Fibroblast of lung (primary cell): ENCODE measurements at regions not wholly inside any gene's neighbourhood (a gene's known extent, or its start where the extent isn't known, plus 50 kb on each side); places are given as distances from the start of the nearest gene placed in this dataset.

Source experiments
- DNase-seq, 2 donors: peaks; one replicate each; pipeline versions ENCODE4 v3.0.0 to v3.0.0-alpha.2; 2010; ENCODE audit warnings: low read depth in 2 of 2
- H2AFZ ChIP-seq: 2 replicates; pipeline ENCODE4 v1.5.1; 2012; ENCODE audit warnings: low read length, control low read depth, inconsistent platforms
- H3K27ac ChIP-seq: 2 replicates; pipeline ENCODE4 v1.5.1; 2011; ENCODE audit warnings: low read length, control low read depth; ENCODE audit not compliant: insufficient read depth
- H3K27me3 ChIP-seq: 2 replicates; pipeline ENCODE4 v1.5.1; 2011; ENCODE audit warnings: mild to moderate bottlenecking, low read length; ENCODE audit not compliant: control insufficient read depth, insufficient read depth
- H3K36me3 ChIP-seq: 2 replicates; pipeline ENCODE4 v1.5.1; 2011; ENCODE audit warnings: low read length; ENCODE audit not compliant: control insufficient read depth, insufficient read depth
- H3K4me1 ChIP-seq: 2 replicates; pipeline ENCODE4 v1.5.1; 2011; ENCODE audit warnings: low read length; ENCODE audit not compliant: control insufficient read depth, insufficient read depth; ENCODE audit errors: extremely low read depth
- H3K4me2 ChIP-seq: 2 replicates; pipeline ENCODE4 v1.5.1; 2011; ENCODE audit warnings: low read length, control low read depth; ENCODE audit not compliant: insufficient read depth; ENCODE audit errors: extremely low read depth
- H3K4me3 ChIP-seq, 4 experiments: fragments of 200-600 bp in 1 of 4; sonication (generic) in 1 of 4; replicated peaks in 1 of 4; 2 replicates each; pipeline ENCODE4 v1.5.1; 2011 to 2016; ENCODE audit warnings: low read length in 4 of 4, low read depth in 3 of 4, mild to moderate bottlenecking in 3 of 4, control low read depth in 2 of 4, inconsistent platforms in 1 of 4, mixed read lengths in 1 of 4; ENCODE audit not compliant: insufficient read depth in 1 of 4; ENCODE audit errors: control extremely low read depth in 1 of 4
- H3K79me2 ChIP-seq: 2 replicates; pipeline ENCODE4 v1.5.1; 2012; ENCODE audit warnings: mild to moderate bottlenecking, low read length, inconsistent platforms; ENCODE audit not compliant: control insufficient read depth, insufficient read depth
- H3K9ac ChIP-seq: 2 replicates; pipeline ENCODE4 v1.5.1; 2011; ENCODE audit warnings: mild to moderate bottlenecking, low read length, control low read depth; ENCODE audit not compliant: insufficient read depth
- H3K9me3 ChIP-seq: 2 replicates; pipeline ENCODE4 v1.5.1; 2012; ENCODE audit warnings: low read depth, low read length; ENCODE audit not compliant: control insufficient read depth, insufficient read depth
- H4K20me1 ChIP-seq: 2 replicates; pipeline ENCODE4 v1.5.1; 2011; ENCODE audit warnings: low read length; ENCODE audit not compliant: control insufficient read depth, insufficient read depth; ENCODE audit errors: extremely low read depth
- CTCF ChIP-seq, 2 donors: IDR thresholded peaks in 1 of 2; conservative IDR thresholded peaks in 1 of 2; 1 replicate in 1 of 2; 2 replicates in 1 of 2; pipeline ENCODE4 v1.5.1; 2011 to 2012; ENCODE audit warnings: low read length in 2 of 2, control low read depth in 1 of 2, inconsistent platforms in 1 of 2, low read depth in 1 of 2, mild to moderate bottlenecking in 1 of 2
- EZH2 ChIP-seq: IDR thresholded peaks from 2 replicates; pipeline ENCODE4 v1.5.1; 2012; ENCODE audit warnings: low read length, control low read depth, mild to moderate bottlenecking; ENCODE audit errors: missing control alignments

- H3K9ac ChIP-seq, result no peak overlapping the region
- H3K9me3 ChIP-seq, result no peaks in the 10 kb centered on the region
- H3K27ac ChIP-seq, result no peak overlapping the region
- no peaks in the 10 kb centered on the region for H3K27me3 ChIP-seq
- H3K79me2 ChIP-seq, result no peaks in the 10 kb centered on the region
- no peak for TF ChIP-seq EZH2
- no peak for TF ChIP-seq CTCF (conservative IDR thresholded peaks at IDR 0.05 in 1 of 2, IDR thresholded peaks at IDR 0.05 in 1 of 2; ENCODE audit: low read depth in 1 of 2, low read length in 2 of 2)
- no peak for DNase-seq
- no peaks in the 10 kb centered on the region for H3K36me3 ChIP-seq
- H2AFZ ChIP-seq, result no peak overlapping the region
- no peak overlapping the region for H3K4me2 ChIP-seq
- no peak overlapping the region for H3K4me3 ChIP-seq
- no peaks in the 10 kb centered on the region for H4K20me1 ChIP-seq
- H3K4me1 ChIP-seq, result no peaks in the 10 kb centered on the region
These were observed 111.4 kb downstream of the PHETA1 start for GRCh38 chr12:111257435-111257902.

DNA sequence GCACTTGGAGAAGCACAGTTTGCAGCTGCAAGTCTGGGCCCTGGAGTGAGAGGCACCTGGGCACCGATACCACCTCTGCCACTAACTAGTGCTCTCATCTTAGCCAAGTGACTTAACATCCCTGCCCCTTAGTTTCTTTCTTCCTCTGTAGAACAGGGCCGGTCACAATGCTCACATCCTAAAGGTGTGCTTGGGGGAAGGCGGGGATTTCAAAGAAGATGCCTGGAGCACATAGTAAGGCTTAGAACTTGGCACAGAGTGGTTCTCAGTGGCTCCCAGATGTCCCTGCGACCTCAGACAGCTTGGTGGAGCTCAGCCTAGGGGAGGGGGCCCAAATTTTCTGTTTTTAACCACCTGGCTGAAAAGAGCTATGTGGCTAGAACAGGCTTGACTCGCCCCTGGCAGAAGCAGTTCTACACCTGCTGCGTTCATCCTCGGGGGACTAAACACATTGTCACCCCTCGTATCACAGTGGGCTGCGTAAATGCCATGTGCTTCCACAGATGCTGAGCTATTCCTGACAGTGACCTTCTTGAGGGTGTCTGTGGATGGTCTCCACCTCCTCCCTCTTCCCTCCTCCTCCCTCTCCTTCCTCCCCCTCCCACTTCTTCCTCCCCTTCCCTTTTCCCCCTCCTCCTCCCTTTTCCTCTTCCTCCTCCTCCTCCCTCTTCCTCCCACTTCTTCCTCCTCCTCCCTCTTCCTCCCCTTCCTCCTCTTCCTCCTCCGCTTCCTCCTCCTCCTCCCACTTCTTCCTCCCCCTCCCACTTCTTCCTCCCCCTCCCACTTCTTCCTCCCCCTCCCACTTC is 112.1 kb downstream of the PHETA1 start:
- no peaks in the 10 kb centered on the region for H4K20me1 ChIP-seq
- no peaks in the 10 kb centered on the region for H3K79me2 ChIP-seq
- H3K9me3 ChIP-seq, result no peaks in the 10 kb centered on the region
- no peaks in the 10 kb centered on the region for H3K4me1 ChIP-seq
- no peak overlapping the region for H3K27ac ChIP-seq
- H2AFZ ChIP-seq, result no peak overlapping the region
- no peak overlapping the region for H3K4me3 ChIP-seq
- no peaks in the 10 kb centered on the region for H3K27me3 ChIP-seq
- no peak overlapping the region for H3K4me2 ChIP-seq
- H3K36me3 ChIP-seq, result no peaks in the 10 kb centered on the region
- no peak for TF ChIP-seq CTCF (conservative IDR thresholded peaks at IDR 0.05 in 1 of 2, IDR thresholded peaks at IDR 0.05 in 1 of 2; ENCODE audit: low read depth in 1 of 2, low read length in 2 of 2)
- TF ChIP-seq EZH2, result no peak
- DNase-seq, result no peak
- H3K9ac ChIP-seq, result no peak overlapping the region

DNA sequence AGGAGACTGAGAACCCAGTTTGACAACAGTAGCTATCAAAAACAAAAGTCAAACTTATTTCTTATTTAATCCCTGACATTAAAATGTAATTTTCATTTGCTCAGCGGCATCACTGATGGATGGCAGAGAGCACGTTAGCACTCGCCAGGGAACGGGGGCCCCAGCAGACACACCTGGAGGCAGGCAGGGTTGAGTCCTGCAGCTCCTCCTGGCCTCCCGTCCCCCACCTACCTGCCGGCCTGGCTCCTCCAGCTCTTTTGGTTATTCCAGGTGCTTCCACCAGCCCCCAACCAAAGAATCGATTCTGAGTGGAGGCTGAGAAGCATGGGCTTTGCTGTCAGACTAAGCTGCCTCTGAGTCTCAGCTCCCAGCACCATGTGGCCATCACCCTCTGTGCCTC is 113.6 kb downstream of the PHETA1 start:
- no peak overlapping the region for H3K9ac ChIP-seq
- no peaks in the 10 kb centered on the region for H3K27me3 ChIP-seq
- H3K9me3 ChIP-seq, result no peaks in the 10 kb centered on the region
- H3K79me2 ChIP-seq, result no peaks in the 10 kb centered on the region
- no peak for DNase-seq
- H2AFZ ChIP-seq, result no peak overlapping the region
- H3K4me1 ChIP-seq, result no peaks in the 10 kb centered on the region
- H3K4me3 ChIP-seq, result no peak overlapping the region
- TF ChIP-seq CTCF (conservative IDR thresholded peaks at IDR 0.05 in 1 of 2, IDR thresholded peaks at IDR 0.05 in 1 of 2; ENCODE audit: low read depth in 1 of 2, low read length in 2 of 2), result no peak
- no peak for TF ChIP-seq EZH2
- no peaks in the 10 kb centered on the region for H3K36me3 ChIP-seq
- no peak overlapping the region for H3K4me2 ChIP-seq
- no peaks in the 10 kb centered on the region for H4K20me1 ChIP-seq
- H3K27ac ChIP-seq, result no peak overlapping the region
